HG03439 (cell line): ENCODE measurements at regions not wholly inside any gene's neighbourhood (a gene's known extent, or its start where the extent isn't known, plus 50 kb on each side); places are given as distances from the start of the nearest gene placed in this dataset.

Experiments used
- ATAC-seq: cut with Tn5 transposase; IDR thresholded peaks from one replicate; pipeline ENCODE4 v1.9.1; 2021; ENCODE audit warnings: mild to moderate bottlenecking, moderate library complexity; ENCODE audit not compliant: unreplicated experiment

DNA sequence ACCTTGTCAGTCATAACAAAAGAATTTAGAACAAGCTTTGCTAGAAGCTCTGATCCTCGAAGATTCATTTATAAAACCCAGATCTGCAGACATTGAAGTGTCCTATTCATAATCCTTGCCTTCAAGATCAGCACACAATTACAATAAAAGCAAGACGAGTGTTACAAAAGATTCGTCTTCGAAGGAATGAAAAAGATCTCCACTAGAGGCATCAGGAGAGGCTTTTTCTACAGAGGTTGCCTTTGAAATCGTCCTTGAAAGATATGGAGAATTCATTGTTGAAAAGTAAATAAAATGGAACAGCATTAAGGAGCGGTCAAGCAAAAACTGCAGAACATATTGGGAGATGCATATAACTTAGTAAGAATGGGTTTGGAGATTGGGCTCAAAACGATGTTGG lies 146.4 kb downstream of the BMP4 start:
- ATAC-seq, result no peak

DNA sequence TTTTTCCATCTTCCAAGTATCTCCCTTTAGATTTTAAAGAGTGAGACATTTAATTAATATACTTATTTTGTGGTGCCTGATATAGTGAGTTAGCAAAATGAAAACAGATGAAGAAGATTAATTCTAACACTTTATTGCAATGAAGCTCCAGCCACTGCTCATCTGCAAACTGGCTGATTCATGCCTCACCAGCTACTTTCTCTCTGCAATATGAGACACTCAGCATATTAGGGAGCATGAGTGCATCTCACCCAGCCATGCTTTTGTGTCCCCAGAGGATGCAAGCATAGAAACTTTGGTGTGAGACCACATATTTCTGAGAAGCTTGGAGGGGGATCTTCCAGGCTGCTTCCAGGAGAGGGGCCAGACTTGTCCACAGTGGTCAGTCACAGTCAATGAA lies 148.6 kb downstream of the BMP4 start:
- ATAC-seq, result no peak

DNA sequence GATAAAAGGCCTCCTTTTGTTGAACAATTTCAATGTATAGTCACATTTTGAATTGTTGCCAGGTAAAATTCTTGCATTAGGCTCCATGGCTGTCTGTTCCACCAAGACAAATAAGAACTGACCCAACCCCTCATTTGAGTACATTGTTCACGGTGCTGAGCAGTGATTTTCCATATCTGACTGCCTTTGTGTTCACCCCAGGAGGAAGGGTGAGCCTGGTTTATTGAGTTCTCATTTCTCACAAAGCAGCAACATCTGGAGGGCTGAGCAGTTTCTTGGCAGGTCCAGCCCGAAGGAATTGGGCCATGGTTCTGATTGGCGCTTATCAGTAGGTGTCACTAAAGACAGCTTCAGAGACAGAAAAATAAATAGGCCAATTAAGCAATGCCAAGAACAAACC lies 149.1 kb downstream of the BMP4 start:
- ATAC-seq, result no peak

DNA sequence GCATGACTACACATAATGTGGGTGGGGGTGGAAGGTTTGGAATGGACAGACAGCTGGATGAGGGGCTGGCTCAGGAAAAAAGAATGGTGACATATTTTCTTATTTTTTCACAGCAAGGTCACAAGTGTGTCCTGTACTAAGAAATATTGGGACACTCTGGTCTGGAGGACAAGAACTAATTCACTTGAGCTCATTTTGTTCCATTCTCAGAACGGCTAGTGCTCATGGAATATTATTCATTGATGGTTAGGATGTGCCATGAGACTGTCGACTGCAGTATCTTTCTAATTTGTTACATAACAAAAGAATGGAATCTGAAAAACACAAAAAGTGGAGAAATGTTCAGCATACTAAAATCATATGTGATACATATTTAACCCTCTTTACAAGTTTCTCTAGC lies 149.5 kb downstream of the BMP4 start:
- no peak for ATAC-seq

DNA sequence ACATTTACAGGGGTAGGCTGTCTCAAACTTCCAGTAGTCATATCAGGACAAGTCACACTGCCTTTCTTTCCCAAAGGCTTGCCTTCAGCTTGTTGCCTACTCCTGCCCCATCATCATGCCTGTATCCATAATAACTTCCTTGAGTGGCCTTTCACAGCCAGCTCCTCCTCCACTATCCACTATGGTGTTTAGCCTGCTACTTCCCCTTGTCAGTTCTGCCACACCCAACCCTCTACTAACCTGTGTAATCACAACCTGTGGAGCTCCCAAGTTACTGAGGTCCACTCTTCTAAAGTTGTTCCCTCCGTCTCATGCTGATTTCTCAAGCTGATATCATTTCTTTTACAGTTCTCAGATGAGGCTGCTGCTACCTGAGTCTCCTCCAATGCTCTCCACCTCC lies 159.9 kb downstream of the BMP4 start:
- ATAC-seq, result no peak

DNA sequence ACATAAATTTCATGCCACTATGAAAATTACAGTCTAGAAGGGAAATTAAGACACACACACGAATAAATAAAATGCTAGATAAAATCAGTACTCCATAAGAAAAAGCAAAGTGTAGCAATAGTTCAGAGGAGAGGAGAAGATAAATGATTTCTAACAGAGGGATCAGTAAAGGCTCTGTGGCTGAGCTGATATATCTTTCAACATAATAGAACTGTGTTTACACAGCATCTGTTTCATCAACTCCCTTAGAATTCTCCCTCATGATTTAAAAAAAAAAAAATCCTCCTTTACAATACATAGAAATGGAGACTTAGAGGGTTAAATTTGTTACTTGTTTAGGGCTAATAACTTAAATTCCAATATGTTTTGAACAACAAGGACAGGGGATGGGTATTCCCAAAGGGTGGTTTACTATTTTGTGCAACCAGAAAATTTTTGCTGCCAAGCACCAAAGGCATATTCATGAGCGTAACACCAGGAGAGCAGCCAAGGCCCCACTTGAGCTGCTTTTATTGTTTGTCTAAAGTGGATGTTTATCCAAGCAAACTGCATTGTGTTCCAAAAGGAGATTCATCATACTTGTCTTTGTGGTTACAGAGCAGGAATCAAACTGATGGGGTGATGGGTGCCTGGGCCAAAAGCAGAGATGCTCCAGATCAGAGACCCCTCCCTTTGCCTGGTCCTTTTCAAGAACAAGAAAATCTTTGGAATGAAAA lies 162.7 kb downstream of the BMP4 start:
- ATAC-seq, result no peak

DNA sequence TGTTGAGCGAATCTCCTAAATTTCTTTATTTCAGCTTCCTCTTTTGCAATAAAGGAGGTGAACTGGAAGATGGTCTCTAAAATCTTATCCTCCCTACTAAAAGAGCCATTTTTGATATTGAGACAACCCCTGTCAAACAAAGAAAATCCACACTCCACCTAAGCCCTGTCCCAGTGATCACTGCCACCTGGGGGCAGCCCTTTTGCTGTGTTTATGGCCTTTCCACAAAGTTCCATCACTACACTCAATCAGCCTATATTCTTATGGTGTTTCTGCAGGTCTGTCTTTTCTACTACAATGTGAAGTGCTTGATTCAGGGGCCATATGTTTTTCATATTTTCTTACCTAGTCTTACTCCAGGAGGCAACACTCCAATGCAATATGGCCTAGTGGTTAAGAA lies 163.7 kb downstream of the BMP4 start:
- no peak for ATAC-seq

DNA sequence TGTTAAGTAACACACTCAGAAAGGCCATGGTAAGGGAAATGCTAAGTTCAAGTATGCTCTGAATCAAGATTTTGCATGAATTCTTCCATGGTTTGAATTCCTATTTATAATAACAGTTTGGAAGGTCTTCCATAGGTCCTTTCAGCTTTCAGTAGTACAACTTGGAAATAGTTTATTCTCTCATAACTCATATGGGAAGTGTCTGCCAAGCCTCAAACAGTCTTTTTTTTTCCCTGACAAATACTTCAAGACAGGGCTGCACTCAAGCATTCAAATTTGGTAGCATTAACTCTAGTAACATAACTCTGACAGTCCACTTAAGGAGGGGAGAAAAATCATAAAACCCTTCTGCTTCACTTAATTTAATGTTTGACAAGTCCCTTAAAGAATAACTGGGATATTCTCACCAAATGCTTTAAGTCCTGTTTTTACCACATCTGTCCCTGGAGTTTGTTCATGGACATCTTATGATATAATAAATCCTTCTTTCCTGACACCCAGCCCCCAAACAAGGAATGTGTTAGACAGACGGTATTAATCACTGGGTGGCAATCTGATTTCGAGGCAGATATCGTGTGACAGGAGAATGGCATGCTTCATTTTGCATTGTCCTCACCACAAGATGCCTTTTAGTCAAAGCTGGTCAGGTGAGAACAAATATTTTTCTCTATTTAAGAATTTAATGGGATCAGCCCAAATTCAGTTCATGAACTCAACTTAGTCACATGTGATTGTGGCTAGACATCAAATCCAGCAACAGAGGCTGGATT lies 165.7 kb downstream of the BMP4 start:
- ATAC-seq, result no peak

DNA sequence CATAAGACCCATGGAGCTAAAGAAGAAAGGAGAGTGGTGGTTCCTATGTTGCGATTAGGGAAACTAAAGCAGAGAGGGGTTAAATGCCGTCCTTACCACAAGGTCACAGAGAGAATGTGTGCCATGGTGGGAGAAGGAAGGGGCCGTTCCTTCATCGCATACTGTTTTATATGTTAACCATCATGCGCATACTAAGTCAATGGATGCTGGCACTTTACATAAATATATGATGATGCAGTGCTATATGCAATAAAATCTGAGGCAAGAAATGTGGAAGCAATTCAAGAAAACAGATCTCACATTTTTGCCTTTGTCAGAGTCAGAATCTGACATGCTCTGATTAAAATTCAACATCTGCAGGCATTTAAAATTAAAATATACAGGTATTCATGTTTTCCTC lies 168.1 kb downstream of the BMP4 start:
- ATAC-seq, result no peak

DNA sequence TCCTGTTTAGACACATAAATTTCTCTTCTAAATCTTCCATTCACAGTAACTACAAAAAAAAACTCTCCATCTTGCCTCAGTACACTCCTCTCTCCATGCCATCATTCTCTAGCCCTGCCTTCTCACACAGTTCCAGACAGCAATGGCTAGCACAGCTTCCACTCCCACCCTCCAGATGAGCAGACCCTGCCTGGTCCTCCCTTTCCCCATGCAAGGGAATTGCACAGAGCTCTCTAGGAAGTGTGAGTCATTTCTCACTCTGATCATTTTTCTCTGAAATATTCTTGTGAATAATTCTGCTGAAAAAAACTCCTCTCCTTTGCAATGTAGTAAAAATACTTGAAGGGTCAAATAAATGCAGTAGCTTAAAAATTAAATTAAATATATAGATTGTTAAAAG lies 170.6 kb downstream of the BMP4 start:
- ATAC-seq, result no peak

DNA sequence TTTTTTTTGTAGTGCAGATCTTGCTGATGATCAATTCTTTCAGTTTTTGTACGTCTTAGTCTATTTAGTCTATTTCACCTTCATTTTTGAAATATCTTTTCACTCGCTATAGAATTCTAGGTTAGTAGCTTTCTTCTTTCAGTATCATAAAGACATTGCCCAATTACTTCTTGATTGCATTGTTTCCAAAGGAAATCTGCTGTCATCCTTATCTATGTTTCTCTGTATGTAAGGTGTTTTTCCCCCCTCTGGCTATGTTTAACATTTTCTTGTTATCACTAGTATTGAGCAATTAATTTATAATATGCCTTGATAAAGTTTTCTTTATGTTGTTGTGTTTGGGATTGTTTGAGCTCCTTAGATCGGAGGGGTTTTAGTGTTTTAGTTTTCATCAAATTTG lies 171.9 kb downstream of the BMP4 start:
- no peak for ATAC-seq

DNA sequence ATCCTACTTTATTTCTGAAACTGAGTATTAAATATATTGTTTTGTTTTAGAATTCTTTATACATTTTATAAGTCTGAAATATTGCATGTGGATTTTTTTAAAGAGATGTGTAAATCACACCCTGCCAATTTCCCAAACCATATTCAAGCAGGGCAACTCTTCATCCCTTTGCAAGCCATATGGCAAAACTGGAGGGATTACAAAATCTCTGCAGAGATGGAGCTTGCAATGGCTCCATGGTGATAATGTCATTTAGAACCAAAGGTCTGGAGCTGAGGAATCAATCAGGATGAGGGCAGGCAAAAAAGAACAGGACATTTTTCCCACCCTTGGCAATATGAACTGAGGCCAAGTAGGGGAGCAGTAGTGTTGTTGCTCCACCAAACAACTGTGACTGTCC lies 173.4 kb downstream of the BMP4 start:
- no peak for ATAC-seq

DNA sequence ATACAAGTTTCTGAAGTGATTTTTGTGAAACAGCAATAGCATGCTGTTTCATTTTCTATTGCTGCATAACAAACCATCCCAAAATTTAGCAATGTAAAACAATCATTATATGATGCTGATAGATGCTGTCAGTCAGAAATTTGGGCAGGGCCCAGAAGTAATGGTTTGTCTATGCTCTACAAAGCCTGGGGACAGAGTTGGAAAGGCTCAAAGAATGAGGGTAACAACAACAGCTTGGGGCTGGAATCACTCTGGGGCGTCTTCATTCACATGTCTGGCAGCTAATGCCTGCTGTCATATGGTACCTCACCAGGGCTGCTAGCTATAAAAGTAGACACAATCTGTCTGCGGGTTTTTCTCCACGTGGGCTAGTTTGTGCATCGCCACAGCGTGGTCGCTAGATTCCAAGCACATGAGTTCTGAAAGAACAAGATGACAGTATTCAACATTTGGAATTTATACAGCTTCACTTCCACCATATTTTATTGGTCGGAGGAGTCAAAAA lies 176.5 kb downstream of the BMP4 start:
- ATAC-seq, result no peak

DNA sequence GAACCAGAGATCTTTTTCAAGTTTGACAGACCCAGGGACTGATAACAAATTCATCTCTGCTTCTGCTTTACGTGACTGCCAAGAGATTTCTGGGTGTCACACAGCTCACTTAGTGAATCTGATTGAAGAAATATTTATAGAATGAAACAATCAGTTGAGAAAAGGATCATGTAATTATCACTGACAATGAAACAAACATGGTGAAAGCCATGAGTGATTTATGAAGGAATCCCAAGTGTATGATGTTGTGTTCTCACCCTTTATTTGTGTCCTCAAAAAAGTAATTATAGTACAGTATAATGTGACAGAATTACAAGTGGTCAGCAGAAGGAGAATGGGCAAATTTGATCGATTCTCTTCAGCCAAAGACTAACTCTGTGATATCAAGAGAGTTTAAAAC lies 177.3 kb downstream of the BMP4 start:
- no peak for ATAC-seq

DNA sequence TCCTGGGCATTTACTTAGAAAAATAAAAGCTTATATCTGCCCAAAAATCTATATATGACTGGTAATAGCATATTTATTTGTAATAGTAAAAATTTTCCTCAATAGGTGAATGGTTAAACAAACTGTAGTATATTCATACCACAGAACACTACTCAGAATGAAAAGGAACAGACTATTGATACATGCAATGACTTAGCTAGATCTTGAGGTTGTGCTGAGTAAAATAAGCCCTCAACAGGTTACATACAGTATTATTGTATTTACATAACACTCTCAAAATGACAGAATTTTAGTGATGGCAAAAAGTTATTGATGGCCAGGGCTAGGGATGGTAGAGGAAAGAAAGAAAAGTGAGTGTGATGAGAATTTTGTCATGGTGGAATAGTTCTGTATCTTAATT lies 178.4 kb downstream of the BMP4 start:
- no peak for ATAC-seq

DNA sequence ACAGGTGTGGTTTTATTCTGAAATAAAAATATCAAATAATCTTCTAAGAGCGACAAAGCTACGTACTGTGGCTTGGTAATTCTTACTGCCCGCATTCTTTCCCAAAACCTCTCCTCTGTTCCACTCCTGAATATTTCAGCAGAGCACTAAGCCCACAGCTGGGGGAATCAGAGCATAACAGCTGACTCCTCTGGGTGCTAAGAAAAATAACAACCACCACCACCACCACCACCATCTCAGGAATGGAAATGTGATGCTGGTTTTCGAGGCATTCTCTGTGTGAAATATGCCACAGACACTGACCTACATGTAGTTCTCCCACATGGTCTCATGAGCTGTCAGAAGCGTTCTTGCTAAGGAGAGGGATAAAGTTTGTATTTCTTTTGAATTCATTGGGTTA lies 183.7 kb downstream of the BMP4 start:
- ATAC-seq, result no peak

DNA sequence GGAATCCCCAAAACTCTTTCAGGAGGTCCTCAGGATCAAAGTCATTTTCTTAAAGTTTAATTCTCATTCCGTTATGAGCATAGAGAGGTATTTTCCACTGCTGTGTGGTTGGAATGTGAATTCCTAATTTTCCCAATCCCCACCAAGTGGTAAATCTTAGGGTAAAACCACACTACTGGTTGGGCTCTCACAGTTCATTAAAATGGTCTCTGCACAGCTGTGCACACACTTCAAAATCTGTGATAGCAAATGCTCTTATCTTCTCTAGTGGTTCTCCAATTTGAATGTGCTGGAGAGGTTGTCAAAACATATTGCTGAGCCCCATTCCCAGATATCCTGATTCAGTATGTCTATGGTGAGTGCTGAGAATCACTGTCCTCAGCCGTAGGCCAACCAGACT lies 189.1 kb downstream of the BMP4 start:
- no peak for ATAC-seq

DNA sequence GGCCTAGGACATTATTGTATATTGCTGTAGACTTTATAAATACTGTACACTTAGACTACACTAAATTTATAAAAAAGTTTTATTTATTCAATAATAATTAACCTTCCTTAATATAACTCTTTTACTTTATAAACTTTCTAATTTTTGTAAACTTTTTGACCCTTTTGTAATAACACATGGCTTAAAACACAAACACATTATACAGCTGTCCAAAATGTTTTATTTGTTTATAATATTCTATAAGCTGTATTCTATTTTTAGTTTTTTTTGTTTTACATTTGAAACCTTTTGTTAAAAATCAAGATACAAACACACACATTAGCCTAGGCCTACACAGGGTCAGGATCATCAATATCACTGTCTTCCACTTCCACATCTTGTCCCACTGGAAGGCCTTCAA lies 190.0 kb downstream of the BMP4 start:
- ATAC-seq, result no peak

DNA sequence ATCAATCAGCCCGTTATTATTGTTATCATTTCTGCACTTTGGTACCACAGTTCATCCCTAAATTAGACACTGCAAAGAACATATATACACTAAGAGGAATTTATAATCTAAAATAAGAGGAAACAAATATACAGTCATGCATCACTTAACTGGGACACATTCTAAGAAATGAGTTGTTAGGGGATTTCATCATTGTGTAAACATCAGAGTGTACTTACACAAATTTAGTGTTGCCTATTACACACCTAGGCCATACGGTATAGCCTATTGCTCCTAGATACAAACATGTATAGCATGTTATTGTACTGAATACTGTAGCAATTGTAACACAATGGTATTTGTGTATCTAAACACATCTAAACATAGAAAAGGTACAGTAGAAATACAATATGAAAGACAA lies 190.5 kb downstream of the BMP4 start:
- no peak for ATAC-seq

DNA sequence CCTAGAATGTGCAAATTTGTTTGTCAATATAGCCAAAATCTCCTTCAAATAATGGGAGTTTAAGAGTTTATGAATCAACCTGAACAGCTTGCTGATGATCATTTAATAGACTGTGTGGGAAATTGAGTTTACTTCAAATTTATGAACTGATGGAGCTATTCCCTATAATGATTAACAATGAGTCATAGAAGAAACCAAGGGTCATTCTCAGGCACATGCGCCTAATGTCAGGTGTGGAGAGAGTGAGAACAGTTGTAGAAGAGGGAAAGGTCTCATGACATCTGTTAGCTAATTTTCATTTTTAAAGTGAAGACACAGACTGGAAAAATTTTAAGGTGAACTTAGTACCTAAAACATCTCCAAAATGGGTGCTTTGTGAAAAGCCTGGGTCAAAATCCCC lies 191.8 kb downstream of the BMP4 start:
- no peak for ATAC-seq

DNA sequence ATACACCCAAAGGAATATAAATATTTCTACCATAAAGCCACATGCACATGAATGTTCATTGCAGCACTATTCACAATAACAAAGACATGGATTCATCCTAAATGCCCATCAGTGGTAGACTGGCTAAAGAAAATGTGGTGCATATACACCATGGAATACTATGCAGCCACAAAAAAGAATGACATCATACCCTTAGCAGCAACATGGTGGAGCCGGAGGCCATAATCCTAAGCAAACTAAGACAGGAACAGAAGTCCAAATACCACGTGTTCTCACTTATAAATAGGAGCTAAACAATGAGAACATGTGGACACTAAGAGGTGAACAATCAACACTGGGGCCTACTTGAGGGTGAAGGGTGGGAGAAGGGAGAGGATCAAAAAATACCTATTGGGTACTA lies 198.5 kb downstream of the BMP4 start:
- no peak for ATAC-seq

DNA sequence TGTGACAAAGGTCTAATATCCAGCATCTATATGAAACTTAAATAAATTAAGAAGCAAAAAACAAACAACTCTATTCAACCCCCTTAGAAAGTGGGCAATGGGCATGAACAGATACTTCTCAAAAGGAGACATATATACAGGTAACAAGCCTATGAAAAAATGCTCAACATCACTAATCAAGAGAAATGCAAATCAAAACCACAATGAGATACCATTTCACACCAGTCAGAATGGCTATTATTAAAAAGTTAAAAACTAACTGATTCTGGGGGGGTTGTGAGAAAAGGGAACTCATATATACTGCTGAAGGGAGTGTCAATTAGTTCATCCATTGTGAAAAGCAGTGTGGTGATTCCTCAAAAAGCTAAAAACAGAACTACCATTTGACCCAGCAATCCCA lies 198.9 kb downstream of the BMP4 start:
- no peak for ATAC-seq

DNA sequence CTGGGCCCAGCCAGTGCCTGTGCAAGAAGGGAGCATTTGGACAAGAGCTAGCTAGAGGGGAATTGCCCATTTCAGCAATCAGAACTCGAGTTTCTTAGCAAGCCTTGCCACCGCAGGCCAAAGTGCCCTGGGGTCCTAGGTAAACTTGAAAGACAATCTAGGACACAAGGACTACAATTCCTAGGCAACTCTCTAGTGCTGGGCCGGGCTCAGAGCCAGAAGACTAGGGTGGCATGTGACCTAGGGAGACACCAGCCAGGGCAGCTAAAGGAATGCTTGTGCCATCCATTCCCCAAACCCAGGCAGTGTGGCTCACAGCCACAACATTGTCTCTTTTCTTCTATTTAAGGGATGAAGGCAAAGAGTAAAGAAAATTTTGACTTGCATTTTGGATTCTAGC lies 205.0 kb downstream of the BMP4 start:
- ATAC-seq, result no peak
